ENCODE measurements at regions not wholly inside any gene's neighbourhood (a gene's known extent, or its start where the extent isn't known, plus 50 kb on each side); places are given as distances from the start of the nearest gene placed in this dataset.

GRCh38 chr6:166737261-166737660 is 110.2 kb upstream of the RPS6KA2 start:
- Histone ChIP-seq H3K27ac (no peak overlapping the region), H3K27me3 (no peaks in the 10 kb centered on the region), H3K9me3 (no peaks in the 10 kb centered on the region), H3K4me1 (no peaks in the 10 kb centered on the region), H3K4me3 (no peak overlapping the region), H3K36me3 (no peaks in the 10 kb centered on the region)
- no peak for DNase-seq
- no peak for ATAC-seq
- TF ChIP-seq POLR2A (IDR thresholded peaks at IDR 0.05), result no peak
- TF ChIP-seq, protein P1, sequence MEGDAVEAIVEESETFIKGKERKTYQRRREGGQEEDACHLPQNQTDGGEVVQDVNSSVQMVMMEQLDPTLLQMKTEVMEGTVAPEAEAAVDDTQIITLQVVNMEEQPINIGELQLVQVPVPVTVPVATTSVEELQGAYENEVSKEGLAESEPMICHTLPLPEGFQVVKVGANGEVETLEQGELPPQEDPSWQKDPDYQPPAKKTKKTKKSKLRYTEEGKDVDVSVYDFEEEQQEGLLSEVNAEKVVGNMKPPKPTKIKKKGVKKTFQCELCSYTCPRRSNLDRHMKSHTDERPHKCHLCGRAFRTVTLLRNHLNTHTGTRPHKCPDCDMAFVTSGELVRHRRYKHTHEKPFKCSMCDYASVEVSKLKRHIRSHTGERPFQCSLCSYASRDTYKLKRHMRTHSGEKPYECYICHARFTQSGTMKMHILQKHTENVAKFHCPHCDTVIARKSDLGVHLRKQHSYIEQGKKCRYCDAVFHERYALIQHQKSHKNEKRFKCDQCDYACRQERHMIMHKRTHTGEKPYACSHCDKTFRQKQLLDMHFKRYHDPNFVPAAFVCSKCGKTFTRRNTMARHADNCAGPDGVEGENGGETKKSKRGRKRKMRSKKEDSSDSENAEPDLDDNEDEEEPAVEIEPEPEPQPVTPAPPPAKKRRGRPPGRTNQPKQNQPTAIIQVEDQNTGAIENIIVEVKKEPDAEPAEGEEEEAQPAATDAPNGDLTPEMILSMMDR (IDR thresholded peaks at IDR 0.05 in 4 of 5, conservative IDR thresholded peaks at IDR 0.05 in 1 of 5), result no peak
- in situ Hi-C loops (cut with MboI; ENCODE audit: low sequenced_read_pairs in 4 of 4) (no loop called here), intact Hi-C loops (cut with DNase I; ENCODE audit: low total_unique reads) (no loop called here)

DNA sequence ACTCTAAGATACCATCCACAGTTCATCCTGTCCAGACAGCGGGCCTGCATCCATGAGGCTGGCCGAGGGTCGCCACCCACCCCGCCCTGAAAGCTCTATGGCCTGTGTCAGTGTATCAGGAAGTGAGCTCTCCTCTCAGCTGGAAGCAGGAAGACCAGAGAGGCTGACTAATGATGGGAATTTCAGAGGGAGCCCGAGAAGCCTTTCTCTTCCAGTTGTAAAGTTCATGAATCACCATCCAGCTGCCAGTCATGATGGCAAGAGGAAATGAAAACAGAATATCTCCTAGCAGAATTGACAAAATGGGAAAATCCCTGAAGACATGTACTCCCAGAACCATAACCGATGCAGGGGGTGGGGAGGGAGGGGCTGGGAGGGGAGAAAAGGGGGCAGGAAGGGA is 109.6 kb upstream of the RPS6KA2 start:
- H3K4me1 ChIP-seq, result no peaks in the 10 kb centered on the region
- intact Hi-C loops (cut with DNase I; ENCODE audit: low total_unique reads), result no loop called here
- H3K4me3 ChIP-seq, result no peak overlapping the region
- no peaks in the 10 kb centered on the region for H3K27me3 ChIP-seq
- DNase-seq (no peak), ATAC-seq (no peak)
- no peaks in the 10 kb centered on the region for H3K9me3 ChIP-seq
- H3K27ac ChIP-seq, result no peak overlapping the region
- no peak for TF ChIP-seq POLR2A (IDR thresholded peaks at IDR 0.05)
- TF ChIP-seq, protein P1 (IDR thresholded peaks at IDR 0.05 in 4 of 5, conservative IDR thresholded peaks at IDR 0.05 in 1 of 5), result no peak
- in situ Hi-C loops (cut with MboI; ENCODE audit: low sequenced_read_pairs in 4 of 4), result no loop called here
- no peaks in the 10 kb centered on the region for H3K36me3 ChIP-seq

- TF ChIP-seq, protein P1 (IDR thresholded peaks at IDR 0.05 in 4 of 5, conservative IDR thresholded peaks at IDR 0.05 in 1 of 5), result no peak
- TF ChIP-seq POLR2A (IDR thresholded peaks at IDR 0.05), result no peak
- H3K27me3 ChIP-seq, result no peaks in the 10 kb centered on the region
- intact Hi-C loops (cut with DNase I; ENCODE audit: low total_unique reads) (no loop called here), in situ Hi-C loops (cut with MboI; ENCODE audit: low sequenced_read_pairs in 4 of 4) (no loop called here)
- DNase-seq, result no peak
- H3K27ac ChIP-seq, result no peak overlapping the region
- ATAC-seq, result no peak
- H3K9me3 ChIP-seq, result no peaks in the 10 kb centered on the region
- no peaks in the 10 kb centered on the region for H3K4me1 ChIP-seq
- H3K36me3 ChIP-seq, result no peaks in the 10 kb centered on the region
- no peak overlapping the region for H3K4me3 ChIP-seq
Observed at GRCh38 chr6:166733900-166734299, 106.8 kb upstream of the RPS6KA2 start.

DNA sequence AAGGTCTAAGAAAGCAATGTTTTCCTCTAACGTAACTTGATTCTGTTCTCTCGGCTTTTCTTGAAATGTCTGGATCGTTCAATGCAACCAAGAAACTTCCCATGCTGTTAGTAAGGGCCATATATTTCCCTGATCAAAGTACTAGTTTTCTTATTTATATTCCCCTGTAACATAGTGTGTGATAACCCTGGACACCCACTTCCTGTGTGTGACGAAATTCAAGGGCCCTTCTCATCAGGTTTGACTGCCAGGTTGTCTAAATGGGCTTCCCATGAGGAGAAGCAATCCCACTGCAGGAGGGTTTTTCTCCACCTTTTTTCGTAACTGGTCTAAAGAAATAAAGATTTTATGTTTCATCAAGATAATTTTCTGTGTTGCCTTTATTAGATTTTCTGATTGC is 102.6 kb upstream of the RPS6KA2 start:
- no peak overlapping the region for H3K27ac ChIP-seq
- in situ Hi-C loops (cut with MboI; ENCODE audit: low sequenced_read_pairs in 4 of 4) (no loop called here), intact Hi-C loops (cut with DNase I; ENCODE audit: low total_unique reads) (no loop called here)
- no peaks in the 10 kb centered on the region for H3K9me3 ChIP-seq
- no peak for ATAC-seq
- no peaks in the 10 kb centered on the region for H3K27me3 ChIP-seq
- H3K4me1 ChIP-seq, result no peaks in the 10 kb centered on the region
- no peaks in the 10 kb centered on the region for H3K36me3 ChIP-seq
- H3K4me3 ChIP-seq, result no peak overlapping the region
- DNase-seq, result no peak
- TF ChIP-seq, protein P1 (IDR thresholded peaks at IDR 0.05 in 4 of 5, conservative IDR thresholded peaks at IDR 0.05 in 1 of 5), result no peak
- no peak for TF ChIP-seq POLR2A (IDR thresholded peaks at IDR 0.05)

DNA sequence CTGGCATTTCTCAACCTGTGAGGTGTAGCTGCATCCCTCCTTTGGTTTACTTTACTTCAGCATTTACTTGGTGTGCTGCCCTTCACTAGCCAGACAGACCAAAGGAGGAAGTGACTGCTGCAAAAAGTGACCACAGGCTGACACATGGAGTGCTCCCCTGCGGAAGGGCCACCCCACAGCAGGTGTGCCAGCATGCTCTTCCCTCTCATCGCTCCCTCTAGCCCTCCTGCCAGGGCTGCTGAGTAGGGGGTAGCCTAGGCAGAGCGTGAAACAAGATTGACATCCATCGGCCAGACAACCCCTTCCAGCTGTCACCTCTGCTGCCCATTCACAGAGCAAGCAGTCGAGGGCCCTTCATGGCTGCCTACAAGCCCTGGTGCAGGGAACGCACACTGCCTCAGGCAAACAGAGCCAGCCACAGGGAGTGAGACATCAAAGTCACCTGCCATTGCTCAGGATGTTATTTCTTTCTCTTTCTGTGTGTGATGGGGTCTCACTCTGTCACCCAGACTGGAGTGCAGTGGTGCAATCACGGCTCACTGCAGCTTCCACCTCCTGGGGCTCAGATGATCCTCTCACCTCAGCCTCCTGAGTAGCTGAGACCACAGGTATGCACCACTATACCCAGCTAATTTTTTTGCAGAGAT is 102.0 kb upstream of the RPS6KA2 start:
- TF ChIP-seq, protein P1 (IDR thresholded peaks at IDR 0.05 in 4 of 5, conservative IDR thresholded peaks at IDR 0.05 in 1 of 5), result no peak
- no peak for TF ChIP-seq POLR2A (IDR thresholded peaks at IDR 0.05)
- in situ Hi-C loops (cut with MboI; ENCODE audit: low sequenced_read_pairs in 4 of 4) (no loop called here), intact Hi-C loops (cut with DNase I; ENCODE audit: low total_unique reads) (no loop called here)
- Histone ChIP-seq H3K36me3 (no peaks in the 10 kb centered on the region), H3K4me3 (no peak overlapping the region), H3K4me1 (no peaks in the 10 kb centered on the region), H3K9me3 (no peaks in the 10 kb centered on the region), H3K27ac (no peak overlapping the region), H3K27me3 (no peaks in the 10 kb centered on the region)
- ATAC-seq (no peak), DNase-seq (no peak)
